Tibial nerve (tissue), 4 donors: ENCODE measurements at regions not wholly inside any gene's neighbourhood (a gene's known extent, or its start where the extent isn't known, plus 50 kb on each side); places are given as distances from the start of the nearest gene placed in this dataset.

Source experiments
- EP300 ChIP-seq, 2 donors: sonication (generic); formaldehyde crosslinking; IDR thresholded peaks; one replicate each; pipeline ENCODE4 v1.6.1; 2017; ENCODE audit warnings: antibody characterized with exemption in 2 of 2, mild to moderate bottlenecking in 1 of 2
- POLR2A ChIP-seq, 2 donors: fragments of 450-650 bp; IDR thresholded peaks; one replicate each; pipeline ENCODE4 v1.6.1; 2017; ENCODE audit warnings: antibody characterized with exemption in 2 of 2, mild to moderate bottlenecking in 2 of 2, moderate library complexity in 2 of 2
- TF ChIP-seq, protein P1 (sequence below), 5 experiments: fragments of 200-600 bp in 3 of 5; fragments of 450-650 bp in 2 of 5; sonication (generic) in 3 of 5; IDR thresholded peaks; one replicate each; pipeline ENCODE4 v1.5.1; 2016 to 2019; ENCODE audit warnings: antibody characterized with exemption in 5 of 5, mild to moderate bottlenecking in 3 of 5, moderate library complexity in 2 of 5

DNA sequence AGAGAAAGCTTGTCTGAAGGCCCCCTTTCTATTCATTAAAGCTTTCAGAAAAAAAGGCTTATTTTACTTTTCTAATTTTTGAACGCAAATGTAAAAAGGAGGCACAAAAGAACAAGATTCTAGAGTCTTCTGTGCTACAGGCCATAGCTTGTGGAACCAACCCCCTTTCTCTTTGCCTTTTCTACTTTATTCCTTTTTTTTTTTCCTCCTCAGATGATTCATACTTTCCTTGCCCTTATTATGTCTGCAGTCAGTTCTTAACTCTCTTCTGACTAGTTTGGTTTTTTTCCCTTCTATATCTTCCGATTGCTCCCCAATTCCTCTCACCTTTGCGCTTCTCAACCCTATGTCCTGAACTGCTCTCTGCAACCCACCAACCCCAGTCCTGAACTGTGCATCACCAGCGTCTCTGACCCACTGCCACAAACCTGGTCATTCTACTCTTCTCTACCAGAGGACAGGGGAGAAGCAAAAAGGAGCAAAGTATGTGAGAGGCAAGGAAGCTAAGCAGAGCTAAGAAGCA, 56.9 kb upstream of the WIPF1 start:
- TF ChIP-seq EP300 (IDR thresholded peaks at IDR 0.05) (no peak), POLR2A (IDR thresholded peaks at IDR 0.05) (no peak)
- TF ChIP-seq, protein P1, sequence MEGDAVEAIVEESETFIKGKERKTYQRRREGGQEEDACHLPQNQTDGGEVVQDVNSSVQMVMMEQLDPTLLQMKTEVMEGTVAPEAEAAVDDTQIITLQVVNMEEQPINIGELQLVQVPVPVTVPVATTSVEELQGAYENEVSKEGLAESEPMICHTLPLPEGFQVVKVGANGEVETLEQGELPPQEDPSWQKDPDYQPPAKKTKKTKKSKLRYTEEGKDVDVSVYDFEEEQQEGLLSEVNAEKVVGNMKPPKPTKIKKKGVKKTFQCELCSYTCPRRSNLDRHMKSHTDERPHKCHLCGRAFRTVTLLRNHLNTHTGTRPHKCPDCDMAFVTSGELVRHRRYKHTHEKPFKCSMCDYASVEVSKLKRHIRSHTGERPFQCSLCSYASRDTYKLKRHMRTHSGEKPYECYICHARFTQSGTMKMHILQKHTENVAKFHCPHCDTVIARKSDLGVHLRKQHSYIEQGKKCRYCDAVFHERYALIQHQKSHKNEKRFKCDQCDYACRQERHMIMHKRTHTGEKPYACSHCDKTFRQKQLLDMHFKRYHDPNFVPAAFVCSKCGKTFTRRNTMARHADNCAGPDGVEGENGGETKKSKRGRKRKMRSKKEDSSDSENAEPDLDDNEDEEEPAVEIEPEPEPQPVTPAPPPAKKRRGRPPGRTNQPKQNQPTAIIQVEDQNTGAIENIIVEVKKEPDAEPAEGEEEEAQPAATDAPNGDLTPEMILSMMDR (IDR thresholded peaks at IDR 0.05), result no peak
